Nucleus accumbens (tissue), 56 donors: ENCODE measurements at regions not wholly inside any gene's neighbourhood (a gene's known extent, or its start where the extent isn't known, plus 50 kb on each side); places are given as distances from the start of the nearest gene placed in this dataset.

Experiments
- DNase-seq, 56 donors: peaks; one replicate each; lab custom pipeline; 2025; lab: John Stamatoyannopoulos, UW

DNA sequence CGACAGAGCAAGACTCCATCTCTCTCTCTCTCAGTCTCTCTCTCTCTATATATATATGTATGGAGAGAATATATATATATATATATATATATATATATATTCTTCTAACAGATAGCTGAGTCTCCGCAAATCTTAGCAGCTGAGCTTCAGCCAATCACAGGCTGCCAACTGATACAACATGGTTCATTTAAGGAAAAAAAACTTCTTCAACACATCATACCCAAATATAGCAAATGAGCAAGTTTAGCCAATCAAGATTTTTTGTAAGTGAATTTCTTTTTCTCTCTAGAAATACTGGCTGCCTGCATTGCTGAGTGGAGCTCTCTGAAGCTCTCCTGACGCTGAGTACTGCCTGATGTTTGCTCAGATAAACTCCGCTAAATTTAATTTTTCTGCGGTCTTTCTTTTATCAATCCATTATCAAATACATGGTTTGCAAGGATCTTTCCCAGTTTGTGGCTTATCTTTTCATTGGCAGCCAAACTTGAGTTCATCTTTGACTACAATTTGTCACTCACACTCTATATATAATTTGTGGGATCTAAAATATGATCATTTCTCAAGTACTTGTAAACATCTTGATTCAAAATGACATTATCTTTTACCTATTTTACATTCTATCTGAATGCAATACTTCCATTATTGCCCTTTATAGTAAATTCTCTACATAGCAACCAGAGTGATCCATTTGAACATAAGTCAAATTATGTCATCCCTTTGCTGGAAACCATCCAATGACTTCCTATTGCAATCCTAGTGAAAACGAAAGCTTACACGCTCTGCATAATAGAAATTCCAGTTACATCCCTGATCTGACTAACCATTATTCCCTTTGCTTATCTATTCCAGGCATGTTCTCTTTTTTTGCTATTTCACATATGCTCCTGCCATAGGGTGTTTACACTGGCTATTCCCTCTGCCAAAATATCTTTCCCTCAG lies 2131.7 kb downstream of the MRPL39 start:
- no peak for DNase-seq

DNA sequence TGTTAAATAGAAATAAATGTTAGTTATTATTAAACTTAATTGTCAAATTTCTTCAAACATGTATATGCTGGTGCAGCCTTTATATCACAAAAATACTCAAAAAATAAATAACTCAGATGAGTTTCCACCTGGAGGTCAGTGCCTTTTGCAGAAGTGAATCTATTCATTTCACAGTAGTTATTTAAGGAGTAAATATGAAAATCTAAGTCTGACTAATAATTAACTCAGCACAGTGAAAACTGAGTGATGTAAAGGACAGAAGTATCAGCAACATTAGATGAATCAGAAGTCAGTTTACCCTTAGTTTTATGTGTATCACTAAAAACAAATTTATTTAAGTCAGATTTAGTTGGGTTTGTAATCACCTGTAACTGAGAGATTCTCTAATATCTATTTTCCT lies 2135.4 kb downstream of the MRPL39 start:
- DNase-seq: no peak

DNA sequence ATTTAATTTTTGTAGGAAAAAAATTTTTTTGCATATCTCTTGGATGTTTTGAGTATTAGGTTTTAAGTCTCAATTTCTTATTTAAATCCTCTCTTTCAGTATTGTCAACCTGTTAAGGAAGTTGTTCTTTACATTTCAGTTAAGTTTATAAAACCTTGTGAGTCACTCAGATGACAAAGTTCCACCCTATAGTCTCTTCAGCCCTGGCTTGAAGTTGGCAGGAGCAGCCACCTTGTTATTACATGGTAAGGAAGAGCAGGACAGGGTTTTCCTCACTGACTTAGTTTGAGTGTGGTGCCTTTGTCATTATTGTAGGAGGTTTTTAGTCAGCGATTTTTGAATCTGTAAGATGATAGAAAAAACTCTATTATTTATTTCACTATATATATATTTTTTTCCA lies 2143.9 kb downstream of the MRPL39 start:
- DNase-seq: no peak

DNA sequence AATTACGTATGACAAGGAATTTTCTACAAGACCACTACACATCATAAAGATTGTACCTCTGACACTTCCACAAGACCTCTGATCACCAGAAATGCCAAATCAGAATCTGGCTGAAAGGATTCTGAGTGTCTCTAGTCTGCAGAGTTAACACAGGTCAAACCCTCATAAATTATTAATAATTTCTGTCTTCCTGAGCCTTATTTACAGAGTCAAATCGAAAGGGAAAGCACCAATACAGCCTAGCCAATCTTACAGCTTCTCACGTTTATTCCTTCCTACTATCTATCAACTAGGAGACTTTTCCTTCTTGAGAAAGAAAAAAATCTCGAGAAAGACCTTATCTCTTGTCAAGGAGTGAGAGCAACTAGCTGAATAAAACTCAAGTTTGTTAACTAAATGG lies 2151.6 kb downstream of the MRPL39 start:
- DNase-seq: no peak

DNA sequence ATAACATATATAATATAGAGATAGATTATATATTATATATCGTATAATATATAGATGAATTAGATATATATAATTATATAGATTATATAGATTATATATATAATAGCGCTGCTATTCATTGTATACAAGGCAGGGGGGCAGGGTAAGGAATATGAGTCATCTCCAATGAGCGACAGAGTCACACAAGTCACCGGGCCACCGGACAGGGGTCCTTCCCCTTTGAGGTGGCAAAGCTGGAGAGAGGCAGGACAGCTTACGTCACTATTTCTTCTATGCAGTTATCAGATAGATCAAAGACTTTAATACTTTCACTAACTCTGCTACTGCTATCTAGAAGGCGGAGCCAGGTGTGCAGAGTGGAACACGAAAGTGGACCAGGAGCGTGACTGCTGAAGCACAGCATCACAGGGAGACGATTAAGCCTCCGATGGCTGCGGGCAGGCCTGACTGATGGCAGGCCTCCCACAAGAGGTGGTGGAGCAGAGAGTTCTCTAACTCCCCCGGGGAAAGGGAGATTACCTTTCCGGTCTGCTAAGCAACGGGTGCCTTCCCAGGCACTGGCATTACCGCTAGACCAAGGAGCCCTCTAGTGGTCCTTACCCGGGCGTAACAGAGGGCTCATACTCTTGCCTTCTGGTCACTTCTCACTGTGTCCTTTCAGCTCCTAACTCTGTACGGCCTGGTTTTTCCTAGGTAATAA lies 2154.7 kb downstream of the MRPL39 start:
- no peak for DNase-seq

DNA sequence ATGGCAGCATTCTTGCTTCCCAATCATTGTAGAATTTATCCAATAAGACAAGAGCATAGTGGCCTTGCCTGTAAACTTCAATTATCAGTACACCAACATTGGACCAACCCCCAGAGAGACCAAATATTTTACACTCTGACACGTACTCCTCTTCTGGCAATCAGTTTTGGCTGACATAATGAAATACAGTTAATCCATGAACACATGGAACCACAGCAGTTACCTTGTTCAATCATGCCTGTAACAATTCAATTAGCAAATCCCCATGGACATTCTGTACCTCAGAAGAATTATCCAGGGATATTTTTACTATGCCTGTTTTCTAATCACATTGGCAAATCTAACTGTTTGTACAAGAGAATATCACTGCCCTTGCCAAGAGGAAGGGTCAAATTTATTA lies 2162.0 kb downstream of the MRPL39 start:
- DNase-seq: no peak

DNA sequence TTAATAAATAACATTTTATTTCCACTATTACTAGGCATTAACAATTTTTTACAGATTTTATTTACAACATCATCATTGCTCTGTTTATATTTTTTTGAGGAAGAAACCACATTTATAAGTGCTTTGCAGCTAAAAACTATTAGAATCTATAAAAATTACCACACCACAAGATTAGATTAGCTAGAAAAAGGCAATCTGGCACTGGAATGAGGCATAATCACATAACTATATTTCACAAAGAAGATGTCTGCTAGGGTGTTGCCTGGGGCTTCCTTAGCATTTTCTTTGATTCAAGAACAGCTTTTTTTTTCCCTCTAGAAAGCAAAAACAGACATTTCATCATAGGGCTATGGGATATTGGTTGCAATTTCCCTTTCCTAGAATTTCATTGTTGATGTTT lies 2169.2 kb downstream of the MRPL39 start:
- DNase-seq: no peak

DNA sequence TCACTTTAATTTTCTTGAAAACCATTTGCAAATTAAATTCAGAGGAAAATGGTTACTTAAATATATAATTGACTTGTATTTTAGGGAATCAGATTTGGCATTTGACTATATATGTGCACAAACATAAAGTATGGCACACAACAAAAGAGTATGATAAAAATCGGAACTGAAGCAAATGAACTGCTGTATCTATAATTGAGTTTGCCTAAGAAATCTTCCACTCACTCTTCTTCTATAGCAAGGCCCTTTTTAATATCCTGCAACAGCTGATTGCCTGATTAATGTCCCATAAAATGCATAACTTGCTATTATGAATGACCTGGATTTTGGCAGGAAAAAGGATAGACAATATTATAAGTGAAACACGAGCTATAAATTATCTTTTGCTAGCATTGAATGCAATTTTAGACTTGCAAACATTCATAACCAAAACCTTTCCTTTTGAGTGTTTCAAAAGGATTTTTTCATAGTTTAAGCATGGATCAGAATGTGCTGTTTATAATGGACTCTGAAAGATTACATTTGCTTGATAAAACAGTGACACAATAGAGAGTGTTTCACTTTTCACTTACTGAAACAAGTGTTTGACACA lies 2204.3 kb downstream of the MRPL39 start:
- no peak for DNase-seq

DNA sequence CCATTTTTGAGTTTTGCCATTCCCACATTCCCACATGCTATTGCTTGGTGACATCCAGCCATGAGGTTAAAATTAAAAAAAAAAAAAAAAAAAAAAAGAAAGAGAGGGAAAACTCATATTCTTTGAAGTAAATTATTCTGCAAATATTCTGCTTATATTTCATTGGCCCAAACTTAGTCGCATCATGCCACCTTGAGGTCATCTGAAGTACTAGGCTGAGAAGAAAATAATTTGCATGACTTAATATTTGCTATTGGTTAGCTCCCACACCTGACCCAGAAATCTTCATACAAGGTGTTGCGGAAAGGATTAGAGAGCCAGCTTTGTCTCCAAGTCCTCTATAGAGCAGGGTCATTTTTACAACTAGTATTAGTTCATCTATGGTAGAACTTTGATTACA lies 2206.0 kb downstream of the MRPL39 start:
- no peak for DNase-seq

DNA sequence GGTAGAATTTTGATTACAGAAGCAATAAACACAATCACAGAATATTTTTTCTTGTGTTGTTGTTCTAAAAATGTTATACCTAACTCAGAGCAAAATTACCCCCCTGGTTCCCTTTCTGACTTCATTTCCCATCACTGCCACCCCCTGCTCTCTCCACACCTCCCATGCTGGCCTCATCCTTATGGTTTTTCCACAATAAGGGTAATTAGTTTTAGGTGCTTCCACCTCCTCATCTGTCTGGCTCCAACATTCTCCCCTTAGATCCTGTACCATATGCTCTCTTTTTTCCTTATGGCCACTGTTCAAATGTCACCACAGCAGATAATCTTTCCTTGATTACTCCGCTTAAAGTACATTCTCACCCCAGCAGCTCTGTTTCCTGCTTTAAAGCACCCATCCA lies 2208.6 kb downstream of the MRPL39 start:
- DNase-seq: no peak

DNA sequence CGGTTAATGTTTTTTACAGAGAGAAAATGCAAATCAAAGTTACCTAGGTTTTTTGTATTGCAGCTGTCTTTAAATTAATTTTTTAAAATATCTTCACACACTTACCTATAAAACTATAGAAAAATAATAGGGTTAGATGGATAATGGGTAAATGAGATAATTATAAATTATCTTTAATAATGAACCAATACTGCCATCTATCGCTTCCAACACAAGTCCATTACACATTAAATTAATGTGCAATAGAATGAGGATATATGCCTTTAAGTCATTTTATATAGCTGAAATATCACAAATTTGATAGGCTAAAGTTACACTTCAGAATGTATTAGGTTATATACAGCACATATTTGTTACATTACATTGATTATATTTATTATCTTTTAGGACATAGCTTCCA lies 2212.8 kb downstream of the MRPL39 start:
- DNase-seq: no peak

DNA sequence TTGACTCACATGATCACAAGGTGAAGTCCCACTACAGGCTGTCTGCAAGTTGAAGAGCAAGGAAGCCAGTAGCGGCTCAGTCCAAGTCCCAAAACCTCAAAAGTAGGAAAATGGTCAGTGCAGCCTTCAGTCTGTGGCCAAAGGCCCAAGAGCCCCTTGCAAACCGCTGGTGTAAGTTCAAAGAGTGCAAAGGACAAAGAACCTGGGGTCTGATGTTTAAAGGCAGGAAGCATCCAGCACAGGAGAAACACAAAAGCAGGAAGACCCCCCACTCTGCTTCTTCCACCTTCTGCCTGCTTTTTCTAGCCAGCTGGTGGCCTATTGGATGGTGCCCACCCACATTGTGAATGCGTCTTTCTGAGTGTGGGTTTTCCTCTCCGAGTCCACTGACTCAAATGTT lies 2222.6 kb downstream of the MRPL39 start:
- DNase-seq: no peak

DNA sequence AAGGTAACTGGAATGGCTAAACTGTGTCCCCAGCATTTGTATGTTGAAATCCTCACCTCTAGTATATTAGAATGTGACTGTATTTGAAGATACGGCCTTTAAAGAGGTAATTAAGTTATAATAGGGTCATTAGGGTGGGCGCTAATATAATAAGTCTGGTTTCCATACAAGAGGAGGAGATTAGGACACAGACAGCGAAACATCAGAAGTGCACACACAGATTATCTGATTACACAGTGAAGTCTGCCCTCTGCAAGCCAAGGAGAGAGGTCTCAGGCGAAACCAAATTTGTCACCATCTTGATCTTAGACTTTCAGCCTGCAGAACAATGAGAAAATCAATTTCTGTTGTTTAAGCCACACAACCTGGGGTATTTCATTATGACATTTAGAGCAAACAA lies 2233.1 kb downstream of the MRPL39 start:
- DNase-seq: no peak

DNA sequence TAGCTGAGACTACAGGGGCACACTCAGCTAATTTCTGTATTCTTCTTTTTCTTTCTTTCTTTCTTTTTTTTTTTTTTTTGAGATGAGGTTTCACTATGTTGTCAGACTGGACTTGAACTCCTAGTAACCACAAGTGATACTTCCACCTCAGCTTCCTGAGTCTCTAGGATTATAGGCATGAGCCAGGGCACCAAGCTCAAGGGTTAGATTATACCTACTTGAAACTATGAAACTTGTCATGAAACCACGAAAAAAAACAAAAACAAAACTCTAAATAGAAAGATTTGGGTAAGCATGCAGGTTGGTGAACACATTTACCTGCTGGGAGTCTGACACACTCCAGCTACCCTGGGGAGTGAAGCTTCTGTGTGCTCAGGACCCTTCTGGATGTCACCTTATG lies 2250.4 kb downstream of the MRPL39 start:
- no peak for DNase-seq

DNA sequence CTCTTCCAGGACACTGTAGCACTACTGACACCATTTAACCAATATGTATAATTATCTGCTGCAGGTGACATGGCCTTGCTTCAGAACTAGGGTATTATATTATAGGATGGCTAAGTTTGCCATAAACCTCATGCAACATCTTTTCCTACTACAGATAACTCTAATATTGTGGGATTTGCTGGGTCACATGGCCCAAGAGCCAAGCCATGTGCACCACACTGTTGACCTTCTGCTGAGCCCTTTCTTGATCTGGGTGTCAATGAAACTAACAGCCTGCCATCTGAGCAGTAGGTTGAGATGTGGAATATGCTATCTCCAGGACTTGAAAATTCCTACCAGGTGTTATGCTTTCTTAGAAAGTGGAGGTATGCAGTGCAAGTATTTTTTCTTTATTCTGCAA lies 2291.1 kb downstream of the MRPL39 start:
- DNase-seq: no peak

DNA sequence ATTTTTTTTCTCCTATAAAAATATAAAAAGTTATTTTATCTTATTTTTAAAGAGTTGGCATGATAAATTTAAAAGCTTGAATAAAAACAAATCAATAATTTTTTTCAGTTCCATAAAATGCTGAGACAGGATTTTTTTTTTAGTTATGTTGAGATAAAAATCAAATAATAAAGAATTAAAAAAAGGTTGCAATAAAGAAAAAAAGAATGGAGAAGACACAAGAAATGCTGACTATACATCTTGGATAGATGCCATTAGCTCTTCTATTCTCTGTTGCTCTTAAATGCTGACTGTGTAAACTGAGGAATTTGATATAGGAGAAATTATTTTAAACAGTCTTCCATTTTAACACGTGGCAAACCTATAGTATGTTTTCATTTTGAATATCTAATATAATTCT lies 2298.5 kb downstream of the MRPL39 start:
- DNase-seq: no peak

DNA sequence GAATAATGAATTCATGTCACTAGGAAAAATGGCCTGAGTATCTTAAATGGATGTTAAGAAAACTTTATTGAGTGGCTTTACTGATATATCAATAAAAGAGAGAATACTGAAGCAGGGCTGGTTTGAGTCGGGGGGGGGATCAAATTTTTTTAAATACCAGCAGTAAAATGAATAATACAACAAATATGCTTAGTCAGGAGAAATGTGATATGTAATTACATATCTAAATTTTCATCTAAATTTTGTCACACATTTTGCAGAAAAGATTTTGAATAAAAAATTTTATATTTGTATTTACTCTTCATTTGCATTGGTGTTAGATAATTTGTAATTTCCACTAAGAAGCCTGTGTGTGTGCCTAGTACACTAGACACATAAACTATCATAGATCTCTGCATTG lies 2300.2 kb downstream of the MRPL39 start:
- DNase-seq: no peak

DNA sequence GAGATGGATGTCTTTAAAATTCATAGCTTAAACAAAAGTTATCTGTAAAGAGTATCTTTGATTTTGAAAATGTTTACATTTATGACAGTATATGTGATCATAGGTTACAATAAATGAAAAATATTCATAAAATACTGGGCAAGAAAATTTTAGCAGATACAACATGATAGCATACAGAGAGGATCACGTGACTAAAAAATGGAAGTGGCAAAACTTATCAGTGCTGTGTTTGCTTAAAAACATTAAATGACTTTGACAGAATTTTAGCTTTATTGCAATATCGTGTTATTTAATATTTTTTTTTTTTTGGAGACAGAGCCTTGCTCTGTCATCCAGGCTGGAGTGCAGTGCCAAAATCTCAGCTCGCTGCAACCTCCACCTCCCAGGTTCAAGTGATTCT lies 2294.1 kb downstream of the NCAM2 start:
- DNase-seq: no peak

DNA sequence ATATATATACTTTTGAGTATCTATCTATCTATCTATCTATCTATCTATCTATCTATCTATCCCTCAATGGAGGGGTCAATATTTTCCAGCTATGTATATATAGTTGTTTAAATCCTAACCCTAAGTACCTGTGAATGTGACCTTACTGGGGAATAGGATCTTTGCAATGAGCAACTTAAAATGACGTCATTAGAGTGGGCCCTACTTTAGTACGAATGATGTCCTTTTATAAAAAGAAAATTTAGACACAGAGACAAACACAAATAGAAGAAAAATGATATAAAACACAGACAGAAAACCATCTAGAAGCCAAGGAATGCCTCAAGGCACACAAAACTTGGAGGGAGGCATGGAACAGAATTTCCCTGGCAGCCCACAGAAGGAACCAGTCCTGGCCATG lies 2283.7 kb downstream of the NCAM2 start:
- no peak for DNase-seq

DNA sequence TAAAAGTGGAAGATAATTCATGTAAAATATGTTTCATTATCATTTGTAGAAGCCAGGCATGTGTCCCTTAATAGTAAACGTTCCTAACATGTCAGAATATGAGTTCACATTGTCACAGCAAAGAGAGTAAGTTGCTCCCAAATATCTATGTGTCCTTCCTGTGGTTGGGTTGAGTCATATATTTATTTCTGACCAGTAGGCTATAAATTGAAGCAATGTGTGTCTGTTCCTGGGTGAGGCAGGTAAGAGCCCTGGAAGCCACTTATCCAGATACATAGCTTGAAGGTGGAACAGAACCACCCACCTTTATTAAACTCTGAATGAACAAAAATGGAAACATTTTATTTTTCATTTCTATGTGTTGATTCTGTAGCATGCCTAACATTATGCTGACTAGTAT lies 2251.6 kb downstream of the NCAM2 start:
- DNase-seq: no peak

DNA sequence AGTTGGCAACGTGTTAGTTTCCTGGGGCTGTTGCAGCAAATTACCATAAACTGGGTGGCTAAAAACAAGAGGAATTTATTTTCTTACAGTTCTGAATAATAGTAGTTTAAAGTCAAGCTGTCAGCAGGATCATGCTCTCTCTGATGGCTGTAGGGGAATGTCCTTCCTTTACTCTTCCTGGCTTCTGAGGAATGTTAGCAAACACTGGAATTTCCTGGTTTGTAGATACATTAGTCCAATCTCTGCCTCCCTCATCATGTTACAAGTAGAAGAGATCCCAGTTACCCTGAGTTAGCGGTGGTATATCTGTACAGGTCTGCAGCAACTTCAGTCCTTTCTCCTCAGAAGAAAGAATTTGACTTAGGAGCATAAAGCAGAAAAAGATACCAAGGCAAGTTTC lies 2249.1 kb downstream of the NCAM2 start:
- no peak for DNase-seq

DNA sequence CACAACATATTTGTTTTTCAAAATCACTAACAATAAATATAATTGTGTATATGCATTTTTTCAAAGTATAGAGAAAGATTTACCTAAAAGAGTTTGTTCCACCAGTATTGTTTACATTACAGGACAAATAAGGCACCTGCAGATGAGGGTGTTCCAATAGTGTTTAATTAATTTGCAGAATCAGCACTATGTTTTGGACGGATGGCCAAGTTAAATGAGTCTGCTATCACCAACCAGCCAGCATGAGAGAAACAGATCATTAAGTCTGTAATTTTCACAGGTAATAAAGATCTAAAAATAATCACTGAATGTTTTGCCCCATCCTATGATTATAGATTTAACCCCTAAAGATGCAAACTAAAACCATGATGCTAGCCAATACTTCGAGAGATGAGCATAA lies 2247.0 kb downstream of the NCAM2 start:
- DNase-seq: no peak
